HepG2 (cell line): ENCODE measurements at regions not wholly inside any gene's neighbourhood (a gene's known extent, or its start where the extent isn't known, plus 50 kb on each side); places are given as distances from the start of the nearest gene placed in this dataset.
"Not testable (repeated sequence)": the region's sequence is repeated elsewhere in the genome, so short reads cannot be mapped to it uniquely, and the experiment has no call there.

Source experiments
- ATAC-seq: fragments of 200-7000 bp; cut with Tn5 transposase; 3 replicates; pipeline ENCODE4 v1.9.1; 2020; ENCODE audit warnings: mild to moderate bottlenecking, moderate library complexity
- BruUV-seq: library from RNA; stranded (reverse); fragments of 400-500 nt; replicated peaks from 2 replicates; lab custom pipeline; 2021; lab: Mats Ljungman, UMichigan
- CTCF ChIA-PET: fragments of 300-600 bp; formaldehyde crosslinking; extraction: SDS; loops from one replicate; lab custom pipeline; 2021; ENCODE audit warnings: low total read pairs, inconsistent platforms, low intra/inter-chr PET ratio; lab: Yijun Ruan, JAX
- POLR2A ChIA-PET: fragments of 350-600 bp; sonication (Branson Sonifier 250); formaldehyde crosslinking; loops from one replicate; lab custom pipeline; 2020; ENCODE audit warnings: antibody characterized with exemption, inconsistent platforms; lab: Yijun Ruan, JAX
- DNase-seq: peaks from one replicate; pipeline ENCODE4 v3.0.0-alpha.2; 2015; ENCODE audit warnings: low spot score
- FAIRE-seq: peaks from 3 replicates; lab custom pipeline; 2011; peaks lifted over from hg19 to GRCh38; lab: Jason Lieb, UNC
- H2AFZ ChIP-seq: one replicate; pipeline ENCODE4 v1.6.1; 2011; ENCODE audit warnings: low read length, inconsistent platforms
- H3K27ac ChIP-seq: fragments of 300-600 bp; 3 replicates; pipeline ENCODE4 v1.8.0; 2011; ENCODE audit warnings: mixed run types, mild to moderate bottlenecking, mixed read lengths, low read length, inconsistent platforms; ENCODE audit not compliant: insufficient read depth; ENCODE audit errors: extremely low read length
- H3K27me3 ChIP-seq, 2 experiments: fragments of 200-600 bp in 1 of 2; 2 replicates in 1 of 2; 3 replicates in 1 of 2; pipeline versions ENCODE4 v1.6.0 to v1.8.0; 2011; ENCODE audit warnings: low read length in 2 of 2, mild to moderate bottlenecking in 2 of 2, moderate library complexity in 2 of 2, inconsistent platforms in 1 of 2; ENCODE audit not compliant: insufficient read depth in 2 of 2, control insufficient read depth in 1 of 2
- H3K36me3 ChIP-seq, 2 experiments: fragments of 200-600 bp in 1 of 2; replicated peaks in 1 of 2; 2 replicates in 1 of 2; 3 replicates in 1 of 2; pipeline versions ENCODE4 v1.5.1 to v1.8.0; 2011; ENCODE audit warnings: low read length in 2 of 2, inconsistent platforms in 1 of 2; ENCODE audit not compliant: insufficient read depth in 2 of 2, control insufficient read depth in 1 of 2
- H3K4me1 ChIP-seq: 2 replicates; pipeline ENCODE4 v1.5.1; 2012; ENCODE audit warnings: low read length, inconsistent platforms; ENCODE audit not compliant: insufficient read depth
- H3K4me2 ChIP-seq: 2 replicates; pipeline ENCODE4 v1.6.0; 2011; ENCODE audit warnings: low read depth, low read length, inconsistent platforms
- H3K4me3 ChIP-seq, 3 experiments: fragments of 200-600 bp in 1 of 3; sonication (generic), shearing (Covaris generic) in 1 of 3; replicated peaks in 1 of 3; 2 replicates each; pipeline ENCODE4 v1.5.1; 2011 to 2016; ENCODE audit warnings: low read length in 3 of 3, inconsistent platforms in 2 of 3, low read depth in 2 of 3, mild to moderate bottlenecking in 2 of 3, control low read depth in 1 of 3, mixed read lengths in 1 of 3; ENCODE audit not compliant: insufficient read depth in 1 of 3
- H3K79me2 ChIP-seq: one replicate; pipeline ENCODE4 v1.6.1; 2011; ENCODE audit warnings: low read length, inconsistent platforms; ENCODE audit not compliant: insufficient read depth
- H3K9ac ChIP-seq: 2 replicates; pipeline ENCODE4 v1.6.0; 2011; ENCODE audit warnings: mild to moderate bottlenecking, low read depth, low read length, inconsistent platforms; ENCODE audit not compliant: insufficient read depth
- H3K9me3 ChIP-seq: 2 replicates; pipeline ENCODE4 v1.5.1; 2012; ENCODE audit warnings: mild to moderate bottlenecking, low read length
- H4K20me1 ChIP-seq: 2 replicates; pipeline ENCODE4 v1.6.0; 2011; ENCODE audit warnings: inconsistent platforms, mild to moderate bottlenecking, low read length, moderate library complexity; ENCODE audit not compliant: insufficient read depth
- CBX2 ChIP-seq, 2 experiments: fragments of 200-600 bp in 1 of 2; sonication (generic); formaldehyde crosslinking in 1 of 2; IDR thresholded peaks; 2 replicates each; pipeline versions ENCODE4 v1.7.0 to v1.8.1; 2018 to 2022; ENCODE audit warnings: low read depth in 2 of 2, low read length in 1 of 2, mild to moderate bottlenecking in 1 of 2, missing genetic modification reagents in 1 of 2
- HNRNPL ChIP-seq: fragments of 200-400 bp; formaldehyde crosslinking; IDR thresholded peaks from 2 replicates; pipeline ENCODE4 v1.6.1; 2017; ENCODE audit warnings: mild to moderate bottlenecking, low read depth, low read length
- NPAS2 ChIP-seq: sonication (generic); formaldehyde crosslinking; IDR thresholded peaks from 2 replicates; pipeline ENCODE4 v1.8.0; 2022; ENCODE audit warnings: mild to moderate bottlenecking, missing genetic modification reagents, borderline replicate concordance
- ZFX ChIP-seq: sonication (generic); formaldehyde crosslinking; IDR thresholded peaks from 2 replicates; pipeline ENCODE4 v1.4.0; 2020; ENCODE audit warnings: mild to moderate bottlenecking, low read depth, missing genetic modification reagents, moderate library complexity
- ZNF280B ChIP-seq: sonication (generic); formaldehyde crosslinking; IDR thresholded peaks from 2 replicates; pipeline ENCODE4 v1.5.0; 2020; ENCODE audit warnings: missing genetic modification reagents, mild to moderate bottlenecking, borderline replicate concordance
- ZNF619 ChIP-seq: sonication (generic); formaldehyde crosslinking; IDR thresholded peaks from 2 replicates; pipeline ENCODE4 v1.4.0; 2020; ENCODE audit warnings: mild to moderate bottlenecking, missing genetic modification reagents
- ZNF687 ChIP-seq: sonication (generic); formaldehyde crosslinking; IDR thresholded peaks from 2 replicates; pipeline ENCODE4 v1.5.1; 2020; ENCODE audit warnings: mild to moderate bottlenecking, missing genetic modification reagents, moderate library complexity
- WGBS: methylation state at CpG from one replicate; pipeline ENCODE4 v1.1.6; 2017; ENCODE audit warnings: low lambda C conversion rate; 5-methylcytosine and 5-hydroxymethylcytosine counted together
- in situ Hi-C: cut with HindIII; loops from 2 replicates; pipeline ENCODE4 v1.10.0; 2017; ENCODE audit warnings: low pct_unique_long_range_greater_than_20kb; ENCODE audit not compliant: extremely low pct_ligation_motif_present
- intact Hi-C: fragments of 100-400 bp; cut with micrococcal nuclease; formaldehyde crosslinking; loops from one replicate; pipeline ENCODE4 v1.10.0; 2022; ENCODE audit not compliant: unreplicated experiment

- TF ChIP-seq ZNF619 (CRISPR knock-in tag) (no peak), NPAS2 (CRISPR knock-in tag) (no peak), CBX2 (IDR thresholded peaks at IDR 0.05; ENCODE audit: low read depth, low read length) (no peak), CBX2 (CRISPR knock-in tag; IDR thresholded peaks at IDR 0.05; ENCODE audit: low read depth) (no peak), HNRNPL (no peak), ZNF687 (CRISPR knock-in tag) (no peak), ZFX (no peak), ZNF280B (CRISPR knock-in tag) (no peak)
Measured at GRCh38 chr13:103466761-103467160, 400.5 kb upstream of the SLC10A2 start (continued).

GRCh38 chr13:103460246-103460645, 394.0 kb upstream of the SLC10A2 start:
- H3K4me1 ChIP-seq, H3K4me2 ChIP-seq, DNase-seq, in situ Hi-C loops, intact Hi-C loops, FAIRE-seq, ATAC-seq, H3K27ac ChIP-seq, H3K36me3 ChIP-seq, H3K4me3 ChIP-seq, H2AFZ ChIP-seq, H3K27me3 ChIP-seq, BruUV-seq, H3K79me2 ChIP-seq, POLR2A ChIA-PET, H4K20me1 ChIP-seq, CTCF ChIA-PET, H3K9ac ChIP-seq: not testable (repeated sequence)
- peaks cover 39% of the 10 kb centered on the region for H3K9me3 ChIP-seq
- 33% methylated on average over 3 of the region's 3 CpGs for WGBS

GRCh38 chr13:103457050-103457449, 390.8 kb upstream of the SLC10A2 start:
- intact Hi-C loops = not testable (repeated sequence)

More at GRCh38 chr13:103457050-103457449, 390.8 kb upstream of the SLC10A2 start:
- BruUV-seq, H3K27ac ChIP-seq, H3K4me3 ChIP-seq, H3K27me3 ChIP-seq, H3K9ac ChIP-seq, CTCF ChIA-PET, H2AFZ ChIP-seq, H3K4me1 ChIP-seq, in situ Hi-C loops, POLR2A ChIA-PET, FAIRE-seq, H4K20me1 ChIP-seq, DNase-seq, H3K79me2 ChIP-seq, H3K4me2 ChIP-seq, ATAC-seq, H3K36me3 ChIP-seq: not testable (repeated sequence)
- peaks cover 34% of the 10 kb centered on the region for H3K9me3 ChIP-seq
- 73% methylated on average over 14 of the region's 14 CpGs for WGBS
